ENCODE measurements at regions not wholly inside any gene's neighbourhood (a gene's known extent, or its start where the extent isn't known, plus 50 kb on each side); places are given as distances from the start of the nearest gene placed in this dataset.

GRCh38 chr15:87781959-87782625 lies 474.4 kb downstream of the NTRK3 start:
- no peak overlapping the region for H3K27ac Mint-ChIP-seq
- peaks cover 0 to 5% of the 10 kb centered on the region in 2 experiments for H3K9me3 ChIP-seq (ENCODE audit: control insufficient read depth in 1 of 2, insufficient read depth in 1 of 2, low read length in 2 of 2)
- H3K4me3 Mint-ChIP-seq, result no peak overlapping the region
- POLR2A ChIA-PET, result no interaction called here
- TF ChIP-seq CTCF (IDR thresholded peaks at IDR 0.05), result no peak
- intact Hi-C loops (cut with DNase I, micrococcal nuclease), result no loop called here
- H3K4me1 Mint-ChIP-seq (ENCODE audit: low read depth), result no peaks in the 10 kb centered on the region
- H3K4me1 ChIP-seq (ENCODE audit: insufficient read depth, low read length), result no peaks in the 10 kb centered on the region
- H3K27me3 Mint-ChIP-seq, result no peaks in the 10 kb centered on the region
- no peaks in the 10 kb centered on the region for H3K9me3 Mint-ChIP-seq
- no peaks in the 10 kb centered on the region for H3K36me3 Mint-ChIP-seq (ENCODE audit: low read depth)
- CTCF ChIA-PET, result no interaction called here
- H3K27me3 ChIP-seq (ENCODE audit: control insufficient read depth in 1 of 2, insufficient read depth in 2 of 2, low read length in 2 of 2), result no peaks in the 10 kb centered on the region
- H3K27ac ChIP-seq (ENCODE audit: low read depth in 1 of 2, low read length in 2 of 2), result no peak overlapping the region
- no peak for ATAC-seq (ENCODE audit: poor library complexity)
- no peak overlapping the region for H3K4me3 ChIP-seq (ENCODE audit: low read length)
- DNase-seq, result no peak
- H3K36me3 ChIP-seq (ENCODE audit: insufficient read depth, low read length), result no peaks in the 10 kb centered on the region

- no peak overlapping the region for H3K4me3 ChIP-seq (ENCODE audit: low read length)
- no peaks in the 10 kb centered on the region for H3K36me3 Mint-ChIP-seq (ENCODE audit: low read depth)
- H3K27ac ChIP-seq (ENCODE audit: low read depth in 1 of 2, low read length in 2 of 2), result no peak overlapping the region
- H3K4me1 Mint-ChIP-seq (ENCODE audit: low read depth), result no peaks in the 10 kb centered on the region
- no peaks in the 10 kb centered on the region for H3K36me3 ChIP-seq (ENCODE audit: insufficient read depth, low read length)
- no peaks in the 10 kb centered on the region for H3K27me3 ChIP-seq (ENCODE audit: control insufficient read depth in 1 of 2, insufficient read depth in 2 of 2, low read length in 2 of 2)
- no peaks in the 10 kb centered on the region for H3K27me3 Mint-ChIP-seq
- H3K9me3 ChIP-seq (ENCODE audit: control insufficient read depth in 1 of 2, insufficient read depth in 1 of 2, low read length in 2 of 2), result peaks cover 0 to 5% of the 10 kb centered on the region in 2 experiments
- DNase-seq, result no peak
- POLR2A ChIA-PET, result no interaction called here
- TF ChIP-seq CTCF (IDR thresholded peaks at IDR 0.05), result no peak
- H3K4me1 ChIP-seq (ENCODE audit: insufficient read depth, low read length), result no peaks in the 10 kb centered on the region
- no peak for ATAC-seq (ENCODE audit: poor library complexity)
- no peak overlapping the region for H3K4me3 Mint-ChIP-seq
- H3K9me3 Mint-ChIP-seq, result no peaks in the 10 kb centered on the region
- CTCF ChIA-PET, result no interaction called here
- intact Hi-C loops (cut with DNase I, micrococcal nuclease), result no loop called here
- no peak overlapping the region for H3K27ac Mint-ChIP-seq
Observed at GRCh38 chr15:87779746-87780145, 476.8 kb downstream of the NTRK3 start.

- ChIA-PET POLR2A (no interaction called here), CTCF (no interaction called here)
- Mint-ChIP-seq H3K4me3 (no peak overlapping the region), H3K9me3 (no peaks in the 10 kb centered on the region), H3K27ac (no peak overlapping the region), H3K36me3 (ENCODE audit: low read depth) (no peaks in the 10 kb centered on the region), H3K27me3 (no peaks in the 10 kb centered on the region), H3K4me1 (ENCODE audit: low read depth) (no peaks in the 10 kb centered on the region)
- H3K4me3 ChIP-seq (ENCODE audit: low read length), result no peak overlapping the region
- no peaks in the 10 kb centered on the region for H3K27me3 ChIP-seq (ENCODE audit: control insufficient read depth in 1 of 2, insufficient read depth in 2 of 2, low read length in 2 of 2)
- no peaks in the 10 kb centered on the region for H3K36me3 ChIP-seq (ENCODE audit: insufficient read depth, low read length)
- TF ChIP-seq CTCF (IDR thresholded peaks at IDR 0.05), result no peak
- ATAC-seq (ENCODE audit: poor library complexity) (no peak), DNase-seq (no peak)
- H3K9me3 ChIP-seq (ENCODE audit: control insufficient read depth in 1 of 2, insufficient read depth in 1 of 2, low read length in 2 of 2), result peaks cover 0 to 5% of the 10 kb centered on the region in 2 experiments
- H3K4me1 ChIP-seq (ENCODE audit: insufficient read depth, low read length), result no peaks in the 10 kb centered on the region
- no peak overlapping the region for H3K27ac ChIP-seq (ENCODE audit: low read depth in 1 of 2, low read length in 2 of 2)
- intact Hi-C loops (cut with DNase I, micrococcal nuclease), result no loop called here
Observed at GRCh38 chr15:87778358-87778757, 478.2 kb downstream of the NTRK3 start.

Measured in CD4-positive, alpha-beta T cell (primary cell).